ENCODE measurements at regions not wholly inside any gene's neighbourhood (a gene's known extent, or its start where the extent isn't known, plus 50 kb on each side); places are given as distances from the start of the nearest gene placed in this dataset.

- no peak for TF ChIP-seq CTCF (IDR thresholded peaks at IDR 0.05; ENCODE audit: insufficient read depth, low read depth, low read length)
- DNase-seq (ENCODE audit: low read depth): no peak
Measured at GRCh38 chr18:64402636-64403035, 253.7 kb upstream of the LINC00305 start.

GRCh38 chr18:64401268-64402060, 252.6 kb upstream of the LINC00305 start:
- H3K4me3 ChIP-seq (ENCODE audit: low read depth, low read length): no peak overlapping the region
- DNase-seq (ENCODE audit: low read depth): no peak
- no peak for TF ChIP-seq CTCF (IDR thresholded peaks at IDR 0.05; ENCODE audit: insufficient read depth, low read depth, low read length)

More at GRCh38 chr18:64402636-64403035, 253.7 kb upstream of the LINC00305 start:
- H3K4me3 ChIP-seq (ENCODE audit: low read depth, low read length): no peak overlapping the region

GRCh38 chr18:64399566-64399965, 250.7 kb upstream of the LINC00305 start:
- no peak for TF ChIP-seq CTCF (IDR thresholded peaks at IDR 0.05; ENCODE audit: insufficient read depth, low read depth, low read length)
- no peak overlapping the region for H3K4me3 ChIP-seq (ENCODE audit: low read depth, low read length)
- DNase-seq (ENCODE audit: low read depth): no peak

- H3K4me3 ChIP-seq (ENCODE audit: low read depth, low read length): no peak overlapping the region
- DNase-seq (ENCODE audit: low read depth): no peak
- no peak for TF ChIP-seq CTCF (IDR thresholded peaks at IDR 0.05; ENCODE audit: insufficient read depth, low read depth, low read length)
Measured at GRCh38 chr18:64398320-64398719, 249.4 kb upstream of the LINC00305 start.

GRCh38 chr18:64392202-64392601, 243.3 kb upstream of the LINC00305 start:
- no peak for TF ChIP-seq CTCF (IDR thresholded peaks at IDR 0.05; ENCODE audit: insufficient read depth, low read depth, low read length)
- no peak overlapping the region for H3K4me3 ChIP-seq (ENCODE audit: low read depth, low read length)
- DNase-seq (ENCODE audit: low read depth): no peak

GRCh38 chr18:64384101-64384500, 235.2 kb upstream of the LINC00305 start:
- no peak overlapping the region for H3K4me3 ChIP-seq (ENCODE audit: low read depth, low read length)
- no peak for TF ChIP-seq CTCF (IDR thresholded peaks at IDR 0.05; ENCODE audit: insufficient read depth, low read depth, low read length)
- no peak for DNase-seq (ENCODE audit: low read depth)

GRCh38 chr18:64380117-64380516, 231.2 kb upstream of the LINC00305 start:
- no peak for TF ChIP-seq CTCF (IDR thresholded peaks at IDR 0.05; ENCODE audit: insufficient read depth, low read depth, low read length)
- DNase-seq (ENCODE audit: low read depth): no peak
- no peak overlapping the region for H3K4me3 ChIP-seq (ENCODE audit: low read depth, low read length)

Measured in fibroblast of villous mesenchyme (primary cell).